Parathyroid adenoma (tissue), 2 donors: ENCODE measurements at regions not wholly inside any gene's neighbourhood (a gene's known extent, or its start where the extent isn't known, plus 50 kb on each side); places are given as distances from the start of the nearest gene placed in this dataset.

ENCODE experiments used
- H2AFZ ChIP-seq: fragments of 300-600 bp; sonication (generic); one replicate; pipeline ENCODE4 v1.7.0; 2017; ENCODE audit warnings: antibody characterized with exemption, mild to moderate bottlenecking
- H3K27ac ChIP-seq: fragments of 300-600 bp; sonication (generic); one replicate; pipeline ENCODE4 v1.7.0; 2017
- H3K27me3 ChIP-seq: fragments of 300-600 bp; sonication (generic); one replicate; pipeline ENCODE4 v1.7.0; 2017; ENCODE audit warnings: low read length; ENCODE audit not compliant: control insufficient read depth, insufficient read depth
- H3K36me3 ChIP-seq: fragments of 300-600 bp; sonication (generic); one replicate; pipeline ENCODE4 v1.7.0; 2017; ENCODE audit warnings: low read length; ENCODE audit not compliant: control insufficient read depth, insufficient read depth
- H3K4me1 ChIP-seq: fragments of 300-600 bp; sonication (generic); one replicate; pipeline ENCODE4 v1.7.0; 2017; ENCODE audit warnings: control low read depth
- H3K4me2 ChIP-seq: fragments of 300-600 bp; sonication (generic); one replicate; pipeline ENCODE4 v1.7.0; 2017; ENCODE audit warnings: low read length
- H3K4me3 ChIP-seq: fragments of 300-600 bp; sonication (generic); one replicate; pipeline ENCODE4 v1.7.0; 2017; ENCODE audit warnings: low read depth, low read length
- H3K79me2 ChIP-seq: fragments of 300-600 bp; sonication (generic); one replicate; pipeline ENCODE4 v1.7.0; 2017; ENCODE audit warnings: control low read depth
- H3K9ac ChIP-seq: fragments of 300-600 bp; sonication (generic); one replicate; pipeline ENCODE4 v1.7.0; 2017; ENCODE audit warnings: mild to moderate bottlenecking
- H3K9me3 ChIP-seq: fragments of 300-600 bp; sonication (generic); one replicate; pipeline ENCODE4 v1.7.0; 2017; ENCODE audit warnings: low read length; ENCODE audit not compliant: control insufficient read depth
- CTCF ChIP-seq: fragments of 300-600 bp; sonication (generic); IDR thresholded peaks from one replicate; pipeline ENCODE4 v1.7.0; 2017; ENCODE audit warnings: antibody characterized with exemption, mild to moderate bottlenecking
- donor health status: primary hyperparathyroidism.

GRCh38 chr5:171633776-171634470 lies 151.7 kb upstream of the SMIM23 start:
- H3K4me3 ChIP-seq: no peak overlapping the region
- H3K4me2 ChIP-seq: no peak overlapping the region
- no peaks in the 10 kb centered on the region for H3K79me2 ChIP-seq
- no peaks in the 10 kb centered on the region for H3K27me3 ChIP-seq
- H2AFZ ChIP-seq: no peak overlapping the region
- TF ChIP-seq CTCF: no peak
- H3K9me3 ChIP-seq: no peaks in the 10 kb centered on the region
- no peaks in the 10 kb centered on the region for H3K36me3 ChIP-seq
- no peak overlapping the region for H3K27ac ChIP-seq
- H3K9ac ChIP-seq: no peak overlapping the region
- no peaks in the 10 kb centered on the region for H3K4me1 ChIP-seq

DNA sequence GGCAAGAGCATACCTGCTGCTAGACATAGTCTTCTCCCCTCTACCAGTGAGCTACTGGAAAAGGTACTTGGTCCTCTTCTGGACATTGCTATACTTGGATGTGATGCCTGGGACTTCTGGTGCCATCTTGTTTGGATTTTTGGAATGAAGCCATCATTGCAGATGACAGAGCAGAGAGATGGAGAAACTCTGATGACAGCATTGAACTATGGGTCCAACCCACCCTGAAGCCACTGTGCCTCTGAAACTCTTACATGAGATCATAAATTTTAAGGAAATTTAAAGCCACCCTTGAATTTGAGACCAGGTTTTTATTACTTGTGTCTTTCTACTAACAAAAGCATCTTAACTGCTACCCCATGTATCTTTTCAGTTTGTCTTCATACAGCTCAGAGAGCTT lies 151.1 kb upstream of the SMIM23 start:
- H3K4me1 ChIP-seq: no peaks in the 10 kb centered on the region
- no peak overlapping the region for H3K27ac ChIP-seq
- H3K27me3 ChIP-seq: no peaks in the 10 kb centered on the region
- H2AFZ ChIP-seq: no peak overlapping the region
- H3K36me3 ChIP-seq: no peaks in the 10 kb centered on the region
- no peak overlapping the region for H3K4me2 ChIP-seq
- no peak for TF ChIP-seq CTCF
- H3K9me3 ChIP-seq: no peaks in the 10 kb centered on the region
- H3K4me3 ChIP-seq: no peak overlapping the region
- H3K9ac ChIP-seq: no peak overlapping the region
- no peaks in the 10 kb centered on the region for H3K79me2 ChIP-seq

GRCh38 chr5:171635028-171635427 lies 150.6 kb upstream of the SMIM23 start:
- Histone ChIP-seq H3K4me3 (no peak overlapping the region), H3K27me3 (no peaks in the 10 kb centered on the region), H3K79me2 (no peaks in the 10 kb centered on the region), H2AFZ (no peak overlapping the region), H3K4me1 (no peaks in the 10 kb centered on the region), H3K4me2 (no peak overlapping the region), H3K9me3 (no peaks in the 10 kb centered on the region), H3K36me3 (no peaks in the 10 kb centered on the region), H3K27ac (no peak overlapping the region), H3K9ac (no peak overlapping the region)
- no peak for TF ChIP-seq CTCF

- no peak overlapping the region for H3K4me3 ChIP-seq
- H3K79me2 ChIP-seq: no peaks in the 10 kb centered on the region
- H3K9ac ChIP-seq: no peak overlapping the region
- H3K9me3 ChIP-seq: no peaks in the 10 kb centered on the region
- TF ChIP-seq CTCF: no peak
- no peaks in the 10 kb centered on the region for H3K27me3 ChIP-seq
- no peak overlapping the region for H3K27ac ChIP-seq
- no peak overlapping the region for H3K4me2 ChIP-seq
- H3K36me3 ChIP-seq: no peaks in the 10 kb centered on the region
- no peak overlapping the region for H2AFZ ChIP-seq
- no peaks in the 10 kb centered on the region for H3K4me1 ChIP-seq
Observed at GRCh38 chr5:171635561-171636245, 149.9 kb upstream of the SMIM23 start.

- H3K9me3 ChIP-seq: no peaks in the 10 kb centered on the region
- H3K4me3 ChIP-seq: no peak overlapping the region
- H2AFZ ChIP-seq: no peak overlapping the region
- H3K36me3 ChIP-seq: no peaks in the 10 kb centered on the region
- H3K4me2 ChIP-seq: no peak overlapping the region
- no peaks in the 10 kb centered on the region for H3K79me2 ChIP-seq
- no peak for TF ChIP-seq CTCF
- H3K27ac ChIP-seq: no peak overlapping the region
- no peaks in the 10 kb centered on the region for H3K4me1 ChIP-seq
- no peaks in the 10 kb centered on the region for H3K27me3 ChIP-seq
- no peak overlapping the region for H3K9ac ChIP-seq
Observed at GRCh38 chr5:171637811-171638210, 147.8 kb upstream of the SMIM23 start.
